ENCODE measurements at regions not wholly inside any gene's neighbourhood (a gene's known extent, or its start where the extent isn't known, plus 50 kb on each side); places are given as distances from the start of the nearest gene placed in this dataset.

- TF ChIP-seq, protein P1, sequence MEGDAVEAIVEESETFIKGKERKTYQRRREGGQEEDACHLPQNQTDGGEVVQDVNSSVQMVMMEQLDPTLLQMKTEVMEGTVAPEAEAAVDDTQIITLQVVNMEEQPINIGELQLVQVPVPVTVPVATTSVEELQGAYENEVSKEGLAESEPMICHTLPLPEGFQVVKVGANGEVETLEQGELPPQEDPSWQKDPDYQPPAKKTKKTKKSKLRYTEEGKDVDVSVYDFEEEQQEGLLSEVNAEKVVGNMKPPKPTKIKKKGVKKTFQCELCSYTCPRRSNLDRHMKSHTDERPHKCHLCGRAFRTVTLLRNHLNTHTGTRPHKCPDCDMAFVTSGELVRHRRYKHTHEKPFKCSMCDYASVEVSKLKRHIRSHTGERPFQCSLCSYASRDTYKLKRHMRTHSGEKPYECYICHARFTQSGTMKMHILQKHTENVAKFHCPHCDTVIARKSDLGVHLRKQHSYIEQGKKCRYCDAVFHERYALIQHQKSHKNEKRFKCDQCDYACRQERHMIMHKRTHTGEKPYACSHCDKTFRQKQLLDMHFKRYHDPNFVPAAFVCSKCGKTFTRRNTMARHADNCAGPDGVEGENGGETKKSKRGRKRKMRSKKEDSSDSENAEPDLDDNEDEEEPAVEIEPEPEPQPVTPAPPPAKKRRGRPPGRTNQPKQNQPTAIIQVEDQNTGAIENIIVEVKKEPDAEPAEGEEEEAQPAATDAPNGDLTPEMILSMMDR (IDR thresholded peaks at IDR 0.05; ENCODE audit: borderline replicate concordance), result no peak
These were observed 116.3 kb downstream of the GLUL start for GRCh38 chr1:182275271-182275670.

GRCh38 chr1:182274618-182275017, 117.0 kb downstream of the GLUL start:
- no peaks in the 10 kb centered on the region for H3K36me3 ChIP-seq
- H3K27ac ChIP-seq (replicated peaks), result no peak overlapping the region
- DNase-seq, result no peak
- intact Hi-C loops (cut with micrococcal nuclease), result no loop called here
- no peaks in the 10 kb centered on the region for H3K9me3 ChIP-seq (replicated peaks)
- H3K4me1 ChIP-seq, result peaks cover 5% of the 10 kb centered on the region
- H3K27me3 ChIP-seq (ENCODE audit: low read depth), result no peaks in the 10 kb centered on the region
- no peak overlapping the region for H3K4me3 ChIP-seq
- TF ChIP-seq, protein P1 (IDR thresholded peaks at IDR 0.05; ENCODE audit: borderline replicate concordance), result no peak

More at GRCh38 chr1:182275271-182275670, 116.3 kb downstream of the GLUL start:
- no peak for DNase-seq
- Histone ChIP-seq H3K9me3 (replicated peaks) (no peaks in the 10 kb centered on the region), H3K4me3 (no peak overlapping the region), H3K4me1 (peaks cover 7% of the 10 kb centered on the region), H3K27ac (replicated peaks) (no peak overlapping the region), H3K36me3 (no peaks in the 10 kb centered on the region), H3K27me3 (ENCODE audit: low read depth) (no peaks in the 10 kb centered on the region)
- intact Hi-C loops (cut with micrococcal nuclease), result no loop called here

DNA sequence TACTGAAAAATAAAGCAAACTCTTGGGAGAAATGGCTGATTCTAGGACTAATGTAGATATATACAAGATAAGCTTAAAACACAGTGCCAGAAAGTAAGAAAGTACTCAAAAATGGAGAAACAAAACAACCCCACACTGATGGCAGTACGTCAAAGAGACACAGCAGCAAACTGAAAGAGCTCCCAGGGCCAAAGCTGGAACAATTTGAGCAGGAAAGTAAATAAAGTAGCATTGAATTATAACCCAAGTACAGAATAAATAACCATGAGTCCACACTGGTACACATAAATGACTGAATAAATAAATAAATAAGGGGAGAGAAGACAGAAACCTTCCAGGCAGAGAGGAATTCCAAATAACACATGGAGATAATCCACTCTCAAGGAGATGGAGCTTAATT, 120.9 kb downstream of the GLUL start:
- Histone ChIP-seq H3K36me3 (no peaks in the 10 kb centered on the region), H3K27ac (replicated peaks) (no peak overlapping the region), H3K4me3 (no peak overlapping the region), H3K9me3 (replicated peaks) (no peaks in the 10 kb centered on the region), H3K4me1 (no peaks in the 10 kb centered on the region), H3K27me3 (ENCODE audit: low read depth) (no peaks in the 10 kb centered on the region)
- TF ChIP-seq, protein P1 (IDR thresholded peaks at IDR 0.05; ENCODE audit: borderline replicate concordance), result no peak
- no peak for DNase-seq
- intact Hi-C loops (cut with micrococcal nuclease), result no loop called here

DNA sequence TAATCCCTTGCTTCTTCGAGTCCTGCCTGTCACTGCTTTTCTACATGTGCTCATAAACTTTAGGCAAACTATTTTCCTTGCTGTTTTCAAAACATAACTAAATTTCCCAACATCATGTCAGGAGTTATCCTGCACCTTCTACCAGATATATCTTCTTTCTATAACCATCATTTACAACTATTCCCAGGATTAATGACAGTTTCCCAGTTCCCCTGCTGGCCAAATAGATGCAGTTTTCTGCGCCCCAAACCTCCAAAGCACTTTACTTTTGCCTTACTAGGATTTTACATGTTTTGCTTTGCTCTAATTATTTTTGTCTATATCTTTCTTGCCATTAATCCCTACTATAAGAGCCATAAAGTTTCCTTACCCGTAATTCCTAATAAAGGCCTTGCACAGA, 122.5 kb downstream of the GLUL start:
- intact Hi-C loops (cut with micrococcal nuclease), result no loop called here
- no peak overlapping the region for H3K4me3 ChIP-seq
- H3K4me1 ChIP-seq, result peaks cover 2% of the 10 kb centered on the region
- no peaks in the 10 kb centered on the region for H3K36me3 ChIP-seq
- H3K27me3 ChIP-seq (ENCODE audit: low read depth), result no peaks in the 10 kb centered on the region
- H3K27ac ChIP-seq (replicated peaks), result no peak overlapping the region
- DNase-seq, result no peak
- H3K9me3 ChIP-seq (replicated peaks), result no peaks in the 10 kb centered on the region
- TF ChIP-seq, protein P1 (IDR thresholded peaks at IDR 0.05; ENCODE audit: borderline replicate concordance), result no peak

DNA sequence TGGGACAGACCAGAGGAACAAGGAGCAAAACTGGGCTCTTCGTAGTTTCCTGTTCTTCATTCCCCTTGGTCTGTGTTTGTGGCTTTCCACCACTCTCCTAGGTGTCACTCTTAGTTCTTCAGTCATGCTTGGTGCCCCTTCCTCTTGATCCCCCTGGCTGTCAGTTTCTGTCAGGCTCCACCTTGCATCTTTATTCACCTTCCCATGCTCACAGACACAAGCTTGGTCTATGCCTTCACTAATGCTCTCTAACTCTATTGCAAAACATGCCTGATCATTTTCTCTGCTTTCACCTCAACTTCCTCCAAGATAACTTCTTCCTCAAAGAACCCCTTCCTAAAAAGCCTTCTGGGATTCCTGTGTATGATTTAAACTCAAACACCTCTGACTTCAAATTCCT, 122.9 kb downstream of the GLUL start:
- Histone ChIP-seq H3K27ac (replicated peaks) (no peak overlapping the region), H3K4me3 (no peak overlapping the region), H3K4me1 (peaks cover 6% of the 10 kb centered on the region), H3K27me3 (ENCODE audit: low read depth) (no peaks in the 10 kb centered on the region), H3K9me3 (replicated peaks) (no peaks in the 10 kb centered on the region), H3K36me3 (no peaks in the 10 kb centered on the region)
- no peak for DNase-seq
- intact Hi-C loops (cut with micrococcal nuclease), result no loop called here
- TF ChIP-seq, protein P1 (IDR thresholded peaks at IDR 0.05; ENCODE audit: borderline replicate concordance), result no peak

DNA sequence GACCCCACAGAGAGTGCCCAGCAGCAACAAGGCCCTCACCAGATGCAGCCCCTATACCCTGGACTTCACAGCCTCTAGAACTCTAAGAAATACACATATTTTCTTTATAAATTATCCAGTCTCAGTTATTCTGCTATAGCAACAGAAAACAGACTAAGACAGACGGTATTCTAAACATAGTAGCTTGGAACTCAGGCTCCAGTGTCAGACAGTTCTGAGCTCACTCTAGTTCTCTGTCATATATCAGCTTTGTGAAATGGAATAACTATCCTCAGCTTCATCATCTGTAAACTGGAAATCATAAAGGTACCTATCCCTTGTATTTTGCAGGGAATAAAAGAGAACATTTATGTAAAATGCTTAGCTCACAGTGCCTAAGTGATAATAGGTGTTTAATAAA, 127.4 kb downstream of the GLUL start:
- H3K27me3 ChIP-seq (ENCODE audit: low read depth), result no peaks in the 10 kb centered on the region
- DNase-seq, result no peak
- no peak overlapping the region for H3K27ac ChIP-seq (replicated peaks)
- TF ChIP-seq, protein P1 (IDR thresholded peaks at IDR 0.05; ENCODE audit: borderline replicate concordance), result no peak
- H3K36me3 ChIP-seq, result no peaks in the 10 kb centered on the region
- no peak overlapping the region for H3K4me3 ChIP-seq
- no peaks in the 10 kb centered on the region for H3K9me3 ChIP-seq (replicated peaks)
- intact Hi-C loops (cut with micrococcal nuclease), result no loop called here
- H3K4me1 ChIP-seq, result peaks cover 27% of the 10 kb centered on the region

Data from left ventricle myocardium inferior (tissue), 1 donor.